OCI-LY7 (cell line): ENCODE measurements at regions not wholly inside any gene's neighbourhood (a gene's known extent, or its start where the extent isn't known, plus 50 kb on each side); places are given as distances from the start of the nearest gene placed in this dataset.

Source experiments
- BruUV-seq: library from RNA; stranded (reverse); fragments of 400-500 nt; replicated peaks from 2 replicates; lab custom pipeline; 2021; lab: Mats Ljungman, UMichigan
- CTCF ChIA-PET: fragments of 300-600 bp; sonication (Branson Sonifier 250); formaldehyde crosslinking; loops from one replicate; lab custom pipeline; 2022; ENCODE audit warnings: antibody characterized with exemption; ENCODE audit not compliant: unreplicated experiment; lab: Charles Lee
- POLR2A ChIA-PET: fragments of 300-600 bp; sonication (Branson Sonifier 250); formaldehyde crosslinking; loops from one replicate; lab custom pipeline; 2022; ENCODE audit warnings: antibody characterized with exemption; lab: Charles Lee
- DNase-seq: peaks from one replicate; pipeline ENCODE4 v3.0.0-alpha.2; 2015; ENCODE audit warnings: low spot score
- H2AFZ ChIP-seq: fragments of 200-600 bp; sonication (generic), shearing (Covaris generic); 2 replicates; pipeline ENCODE4 v1.6.1; 2014; ENCODE audit warnings: mild to moderate bottlenecking, antibody characterized with exemption, low read length, moderate library complexity
- H3K27ac ChIP-seq: fragments of 200-600 bp; sonication (generic); 2 replicates; pipeline ENCODE4 v1.5.1; 2014; ENCODE audit warnings: mixed run types, low read depth, mild to moderate bottlenecking, moderate library complexity, low read length, inconsistent platforms; ENCODE audit not compliant: poor library complexity, severe bottlenecking
- H3K36me3 ChIP-seq: fragments of 200-600 bp; sonication (generic); 2 replicates; pipeline ENCODE4 v1.6.1; 2014; ENCODE audit warnings: mild to moderate bottlenecking, antibody characterized with exemption, low read length, moderate library complexity, mixed read lengths; ENCODE audit not compliant: insufficient read depth
- H3K4me1 ChIP-seq: fragments of 200-600 bp; sonication (generic); 2 replicates; pipeline ENCODE4 v1.5.1; 2014; ENCODE audit warnings: mild to moderate bottlenecking, low read length; ENCODE audit not compliant: insufficient read depth, poor library complexity, severe bottlenecking
- H3K4me2 ChIP-seq: fragments of 200-600 bp; sonication (generic); 2 replicates; pipeline ENCODE4 v1.6.1; 2014; ENCODE audit warnings: mild to moderate bottlenecking, low read length
- H3K4me3 ChIP-seq: fragments of 200-600 bp; sonication (generic); 2 replicates; pipeline ENCODE4 v1.5.1; 2014; ENCODE audit warnings: mild to moderate bottlenecking, low read depth, low read length; ENCODE audit not compliant: poor library complexity, severe bottlenecking
- H3K79me2 ChIP-seq: fragments of 200-600 bp; sonication (generic); 2 replicates; pipeline ENCODE4 v1.6.1; 2016; ENCODE audit warnings: low read depth, mild to moderate bottlenecking, low read length, moderate library complexity, mixed read lengths; ENCODE audit not compliant: insufficient read depth
- H3K9me2 ChIP-seq: fragments of 200-600 bp; sonication (generic); 2 replicates; pipeline ENCODE4 v1.6.1; 2016; ENCODE audit warnings: mild to moderate bottlenecking, low read length, mixed read lengths; ENCODE audit not compliant: insufficient read depth
- H3K9me3 ChIP-seq: fragments of 200-600 bp; sonication (generic); 2 replicates; pipeline ENCODE4 v1.6.1; 2014; ENCODE audit warnings: mild to moderate bottlenecking, mixed run types, low read length, mixed read lengths
- H4K20me1 ChIP-seq: fragments of 200-600 bp; sonication (generic); 2 replicates; pipeline ENCODE4 v1.6.1; 2014; ENCODE audit warnings: mild to moderate bottlenecking, antibody characterized with exemption, low read length, moderate library complexity, mixed read lengths; ENCODE audit not compliant: insufficient read depth
- CTCF ChIP-seq: fragments of 200-600 bp; sonication (generic); conservative IDR thresholded peaks from 2 replicates; pipeline ENCODE4 v1.5.1; 2014; ENCODE audit warnings: mild to moderate bottlenecking, antibody characterized with exemption, low read length, moderate library complexity, mixed read lengths
- EZH2phosphoT487 ChIP-seq: fragments of 200-600 bp; sonication (generic); IDR thresholded peaks from 2 replicates; pipeline ENCODE4 v1.6.1; 2018; ENCODE audit warnings: low read depth, borderline replicate concordance, mild to moderate bottlenecking, mixed run types, antibody characterized with exemption, low read length, moderate library complexity, mixed read lengths
- intact Hi-C: fragments of 100-400 bp; cut with micrococcal nuclease; formaldehyde crosslinking; loops from one replicate; pipeline ENCODE4 v1.10.0; 2022; ENCODE audit not compliant: unreplicated experiment

GRCh38 chr10:9895453-9895852 lies 1122.2 kb upstream of the CELF2 start:
- Histone ChIP-seq H3K4me3 (no peak overlapping the region), H3K9me3 (no peaks in the 10 kb centered on the region), H4K20me1 (no peaks in the 10 kb centered on the region), H3K4me2 (no peak overlapping the region), H3K4me1 (peaks cover 3% of the 10 kb centered on the region), H3K79me2 (no peaks in the 10 kb centered on the region), H3K27ac (no peak overlapping the region), H2AFZ (no peak overlapping the region), H3K36me3 (no peaks in the 10 kb centered on the region), H3K9me2 (no peaks in the 10 kb centered on the region)
- CTCF ChIA-PET, result no interaction called here
- BruUV-seq, result no TSS peak
- POLR2A ChIA-PET, result no interaction called here
- intact Hi-C loops, result no loop called here
- DNase-seq, result no peak
- TF ChIP-seq CTCF (no peak), EZH2phosphoT487 (no peak)

GRCh38 chr10:9895981-9896380 lies 1121.7 kb upstream of the CELF2 start:
- H3K4me2 ChIP-seq, result no peak overlapping the region
- intact Hi-C loops, result no loop called here
- peaks cover 3% of the 10 kb centered on the region for H3K4me1 ChIP-seq
- H3K79me2 ChIP-seq, result no peaks in the 10 kb centered on the region
- TF ChIP-seq EZH2phosphoT487, result no peak
- TF ChIP-seq CTCF, result no peak
- H3K36me3 ChIP-seq, result no peaks in the 10 kb centered on the region
- no peak overlapping the region for H2AFZ ChIP-seq
- BruUV-seq, result no TSS peak
- H3K9me3 ChIP-seq, result no peaks in the 10 kb centered on the region
- CTCF ChIA-PET, result no interaction called here
- POLR2A ChIA-PET, result no interaction called here
- H3K27ac ChIP-seq, result no peak overlapping the region
- no peak for DNase-seq
- no peaks in the 10 kb centered on the region for H3K9me2 ChIP-seq
- no peak overlapping the region for H3K4me3 ChIP-seq
- no peaks in the 10 kb centered on the region for H4K20me1 ChIP-seq

GRCh38 chr10:9898633-9899395 lies 1118.9 kb upstream of the CELF2 start:
- H3K36me3 ChIP-seq, result no peaks in the 10 kb centered on the region
- H3K4me3 ChIP-seq, result no peak overlapping the region
- H3K27ac ChIP-seq, result no peak overlapping the region
- CTCF ChIA-PET, result interaction anchor here (0.6 kb wide), 1 partner anchor 17 kb away, joined by 3 read pairs; no protein-coding TSS in a partner anchor
- no peak for DNase-seq
- POLR2A ChIA-PET, result no interaction called here
- intact Hi-C loops, result no loop called here
- H3K4me2 ChIP-seq, result no peak overlapping the region
- H2AFZ ChIP-seq, result no peak overlapping the region
- peaks cover 3% of the 10 kb centered on the region for H3K4me1 ChIP-seq
- H3K79me2 ChIP-seq, result no peaks in the 10 kb centered on the region
- H4K20me1 ChIP-seq, result no peaks in the 10 kb centered on the region
- BruUV-seq, result no TSS peak
- TF ChIP-seq EZH2phosphoT487, result no peak
- no peak for TF ChIP-seq CTCF
- no peaks in the 10 kb centered on the region for H3K9me3 ChIP-seq
- H3K9me2 ChIP-seq, result no peaks in the 10 kb centered on the region
